WTC11 (cell line): ENCODE measurements at regions not wholly inside any gene's neighbourhood (a gene's known extent, or its start where the extent isn't known, plus 50 kb on each side); places are given as distances from the start of the nearest gene placed in this dataset.

ENCODE experiments used
- ATF6 ChIP-seq: sonication (generic); formaldehyde crosslinking; IDR thresholded peaks from 2 replicates; pipeline ENCODE4 v1.8.1; 2023; ENCODE audit warnings: mild to moderate bottlenecking, missing genetic modification reagents
- ETV6 ChIP-seq: sonication (generic); formaldehyde crosslinking; IDR thresholded peaks from 2 replicates; pipeline ENCODE4 v1.8.1; 2022; ENCODE audit warnings: mild to moderate bottlenecking, missing genetic modification reagents
- FOXJ3 ChIP-seq: sonication (generic); formaldehyde crosslinking; IDR thresholded peaks from 2 replicates; pipeline ENCODE4 v1.9.0; 2021; ENCODE audit warnings: missing genetic modification reagents, mild to moderate bottlenecking, borderline replicate concordance
- KAT7 ChIP-seq: sonication (generic); formaldehyde crosslinking; IDR thresholded peaks from 2 replicates; pipeline ENCODE4 v1.8.1; 2023; ENCODE audit warnings: missing genetic modification reagents, mild to moderate bottlenecking, borderline replicate concordance
- NFYB ChIP-seq: sonication (generic); formaldehyde crosslinking; conservative IDR thresholded peaks from 2 replicates; pipeline ENCODE4 v1.8.0; 2022; ENCODE audit warnings: low read depth, missing genetic modification reagents
- TF ChIP-seq, protein P1 (sequence below): fragments of 200-600 bp; IDR thresholded peaks from 2 replicates; pipeline ENCODE4 v1.8.0; 2022; ENCODE audit warnings: antibody characterized with exemption
- TF ChIP-seq, protein P2 (sequence below): sonication (generic); formaldehyde crosslinking; IDR thresholded peaks from 2 replicates; pipeline ENCODE4 v1.8.1; 2022; ENCODE audit warnings: mild to moderate bottlenecking, missing genetic modification reagents, moderate library complexity, borderline replicate concordance

- TF ChIP-seq KAT7 (CRISPR knock-in tag) (no peak), ATF6 (CRISPR knock-in tag) (no peak), NFYB (CRISPR knock-in tag) (no peak), FOXJ3 (CRISPR knock-in tag) (no peak), ETV6 (CRISPR knock-in tag) (no peak)
- TF ChIP-seq, protein P1, sequence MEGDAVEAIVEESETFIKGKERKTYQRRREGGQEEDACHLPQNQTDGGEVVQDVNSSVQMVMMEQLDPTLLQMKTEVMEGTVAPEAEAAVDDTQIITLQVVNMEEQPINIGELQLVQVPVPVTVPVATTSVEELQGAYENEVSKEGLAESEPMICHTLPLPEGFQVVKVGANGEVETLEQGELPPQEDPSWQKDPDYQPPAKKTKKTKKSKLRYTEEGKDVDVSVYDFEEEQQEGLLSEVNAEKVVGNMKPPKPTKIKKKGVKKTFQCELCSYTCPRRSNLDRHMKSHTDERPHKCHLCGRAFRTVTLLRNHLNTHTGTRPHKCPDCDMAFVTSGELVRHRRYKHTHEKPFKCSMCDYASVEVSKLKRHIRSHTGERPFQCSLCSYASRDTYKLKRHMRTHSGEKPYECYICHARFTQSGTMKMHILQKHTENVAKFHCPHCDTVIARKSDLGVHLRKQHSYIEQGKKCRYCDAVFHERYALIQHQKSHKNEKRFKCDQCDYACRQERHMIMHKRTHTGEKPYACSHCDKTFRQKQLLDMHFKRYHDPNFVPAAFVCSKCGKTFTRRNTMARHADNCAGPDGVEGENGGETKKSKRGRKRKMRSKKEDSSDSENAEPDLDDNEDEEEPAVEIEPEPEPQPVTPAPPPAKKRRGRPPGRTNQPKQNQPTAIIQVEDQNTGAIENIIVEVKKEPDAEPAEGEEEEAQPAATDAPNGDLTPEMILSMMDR = no peak
- TF ChIP-seq, protein P2, sequence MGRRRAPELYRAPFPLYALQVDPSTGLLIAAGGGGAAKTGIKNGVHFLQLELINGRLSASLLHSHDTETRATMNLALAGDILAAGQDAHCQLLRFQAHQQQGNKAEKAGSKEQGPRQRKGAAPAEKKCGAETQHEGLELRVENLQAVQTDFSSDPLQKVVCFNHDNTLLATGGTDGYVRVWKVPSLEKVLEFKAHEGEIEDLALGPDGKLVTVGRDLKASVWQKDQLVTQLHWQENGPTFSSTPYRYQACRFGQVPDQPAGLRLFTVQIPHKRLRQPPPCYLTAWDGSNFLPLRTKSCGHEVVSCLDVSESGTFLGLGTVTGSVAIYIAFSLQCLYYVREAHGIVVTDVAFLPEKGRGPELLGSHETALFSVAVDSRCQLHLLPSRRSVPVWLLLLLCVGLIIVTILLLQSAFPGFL (CRISPR knock-in tag) = no peak
These were observed 249.0 kb downstream of the CYRIA start for GRCh38 chr2:16416651-16417050.
